ENCODE measurements at regions not wholly inside any gene's neighbourhood (a gene's known extent, or its start where the extent isn't known, plus 50 kb on each side); places are given as distances from the start of the nearest gene placed in this dataset.

DNA sequence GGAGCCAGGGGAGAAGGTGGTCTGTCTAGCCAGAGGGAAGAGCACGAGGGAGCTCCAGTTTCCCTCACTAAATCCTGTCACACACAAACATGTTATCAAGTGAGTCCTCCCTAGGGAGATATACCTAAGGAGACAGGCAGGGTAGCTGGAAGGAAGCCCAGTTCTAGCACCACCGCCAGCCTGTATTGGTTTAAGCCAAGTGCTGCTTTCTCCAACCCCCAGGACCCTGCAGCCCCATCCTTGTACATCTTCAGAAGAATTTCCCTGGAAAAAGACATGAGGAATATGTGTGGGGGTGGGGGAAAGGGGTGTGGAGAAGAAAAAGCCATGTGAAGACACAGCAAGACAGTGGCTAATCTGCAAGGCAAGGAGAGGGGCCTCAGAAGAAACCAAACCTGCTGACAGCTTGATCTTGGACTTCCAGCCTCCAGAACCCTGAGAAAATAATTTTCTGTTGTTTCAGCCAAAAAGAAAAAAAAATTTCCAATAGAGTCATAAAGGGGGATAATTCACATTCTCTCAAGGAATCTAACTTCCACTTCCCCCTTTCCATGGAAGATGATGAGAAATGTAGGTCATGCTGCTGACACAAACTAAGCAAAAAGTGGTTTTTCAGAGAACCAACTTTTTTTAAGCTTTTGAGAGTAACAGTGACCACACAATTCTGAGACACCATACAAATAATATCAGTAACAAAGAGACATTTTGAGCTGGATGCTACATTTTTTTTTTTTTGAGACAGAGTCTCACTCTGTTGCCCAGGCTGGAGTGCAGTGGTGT lies 103.2 kb upstream of the PRDM1 start:
- H3K79me2 ChIP-seq (ENCODE audit: control insufficient read depth, insufficient read depth, low read length) = no peaks in the 10 kb centered on the region
- no peak overlapping the region for H3K4me2 ChIP-seq (ENCODE audit: insufficient read depth, low read length)
- H3K4me3 ChIP-seq (replicated peaks in 1 of 3; ENCODE audit: insufficient read depth in 1 of 3, low read depth in 1 of 3, low read length in 3 of 3) = no peak overlapping the region
- ChIA-PET POLR2A (no interaction called here), CTCF (no interaction called here)
- no TSS peak for BruUV-seq (replicated peaks)
- no peaks in the 10 kb centered on the region for H3K9me3 ChIP-seq (replicated peaks; ENCODE audit: control insufficient read depth, insufficient read depth, low read length)
- dilution Hi-C loops (cut with MboI; ENCODE audit: extremely low pct_ligation_motif_present, low sequenced_read_pairs) (no loop called here), intact Hi-C loops (cut with micrococcal nuclease) (no loop called here)
- no peak overlapping the region for H3K27ac ChIP-seq (ENCODE audit: insufficient read depth, low read depth, low read length)
- no peaks in the 10 kb centered on the region for H4K20me1 ChIP-seq (replicated peaks; ENCODE audit: control insufficient read depth, extremely low read depth, insufficient read depth, low read length)
- H3K9ac ChIP-seq (replicated peaks; ENCODE audit: extremely low read depth, insufficient read depth, low read length) = no peak overlapping the region
- no peak overlapping the region for H2AFZ ChIP-seq (ENCODE audit: low read depth, low read length)
- DNase-seq (ENCODE audit: low read depth, low spot score) (no peak), FAIRE-seq (no peak)
- peaks cover 5% of the 10 kb centered on the region for H3K4me1 ChIP-seq (ENCODE audit: control insufficient read depth, extremely low read depth, insufficient read depth, low read length)
- H3K36me3 ChIP-seq (ENCODE audit: control insufficient read depth in 2 of 2, extremely low read depth in 1 of 2, insufficient read depth in 2 of 2, low read length in 2 of 2) = no peaks in the 10 kb centered on the region
- TF ChIP-seq JUN (IDR thresholded peaks at IDR 0.05; ENCODE audit: borderline replicate concordance, insufficient read depth, insufficient read length, low read depth) (no peak), MYC (IDR thresholded peaks at IDR 0.05; ENCODE audit: low read depth, low read length) (no peak), POLR2AphosphoS5 (IDR thresholded peaks at IDR 0.05; ENCODE audit: insufficient read depth, low read depth, low read length) (no peak), FOS (IDR thresholded peaks at IDR 0.05; ENCODE audit: borderline replicate concordance, insufficient read depth, low read length) (no peak), GATA2 (IDR thresholded peaks at IDR 0.05; ENCODE audit: insufficient read depth, insufficient read length, low read depth, low read length) (no peak), POLR2A (IDR thresholded peaks at IDR 0.05; ENCODE audit: low read depth, low read length) (no peak), EZH2 (IDR thresholded peaks at IDR 0.05; ENCODE audit: borderline replicate concordance, low read depth, low read length, severe bottlenecking) (no peak)
- TF ChIP-seq, protein P1, sequence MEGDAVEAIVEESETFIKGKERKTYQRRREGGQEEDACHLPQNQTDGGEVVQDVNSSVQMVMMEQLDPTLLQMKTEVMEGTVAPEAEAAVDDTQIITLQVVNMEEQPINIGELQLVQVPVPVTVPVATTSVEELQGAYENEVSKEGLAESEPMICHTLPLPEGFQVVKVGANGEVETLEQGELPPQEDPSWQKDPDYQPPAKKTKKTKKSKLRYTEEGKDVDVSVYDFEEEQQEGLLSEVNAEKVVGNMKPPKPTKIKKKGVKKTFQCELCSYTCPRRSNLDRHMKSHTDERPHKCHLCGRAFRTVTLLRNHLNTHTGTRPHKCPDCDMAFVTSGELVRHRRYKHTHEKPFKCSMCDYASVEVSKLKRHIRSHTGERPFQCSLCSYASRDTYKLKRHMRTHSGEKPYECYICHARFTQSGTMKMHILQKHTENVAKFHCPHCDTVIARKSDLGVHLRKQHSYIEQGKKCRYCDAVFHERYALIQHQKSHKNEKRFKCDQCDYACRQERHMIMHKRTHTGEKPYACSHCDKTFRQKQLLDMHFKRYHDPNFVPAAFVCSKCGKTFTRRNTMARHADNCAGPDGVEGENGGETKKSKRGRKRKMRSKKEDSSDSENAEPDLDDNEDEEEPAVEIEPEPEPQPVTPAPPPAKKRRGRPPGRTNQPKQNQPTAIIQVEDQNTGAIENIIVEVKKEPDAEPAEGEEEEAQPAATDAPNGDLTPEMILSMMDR (IDR thresholded peaks at IDR 0.05; ENCODE audit: extremely low read depth in 1 of 2, insufficient read depth in 1 of 2, low read depth in 1 of 2, low read length in 2 of 2) = no peak
- TF ChIP-seq, protein P2, sequence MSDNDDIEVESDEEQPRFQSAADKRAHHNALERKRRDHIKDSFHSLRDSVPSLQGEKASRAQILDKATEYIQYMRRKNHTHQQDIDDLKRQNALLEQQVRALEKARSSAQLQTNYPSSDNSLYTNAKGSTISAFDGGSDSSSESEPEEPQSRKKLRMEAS (IDR thresholded peaks at IDR 0.05; ENCODE audit: insufficient read depth, insufficient read length) = no peak
- peaks cover 56 to 57% of the 10 kb centered on the region in 2 experiments for H3K27me3 ChIP-seq (ENCODE audit: control insufficient read depth in 2 of 2, insufficient read depth in 2 of 2, low read length in 2 of 2)
- H3K9me1 ChIP-seq (replicated peaks; ENCODE audit: control insufficient read depth, extremely low read depth, insufficient read depth, low read length) = no peaks in the 10 kb centered on the region
